ENCODE measurements at regions not wholly inside any gene's neighbourhood (a gene's known extent, or its start where the extent isn't known, plus 50 kb on each side); places are given as distances from the start of the nearest gene placed in this dataset.
A peak's percentile ranks its signal among the peaks of the same experiment; 100 is the strongest.

GRCh38 chr1:219105893-219106292, 67.8 kb upstream of the LYPLAL1 start:
- DNase-seq = no peak

GRCh38 chr1:219109424-219110018, 64.2 kb upstream of the LYPLAL1 start:
- no peak for DNase-seq

GRCh38 chr1:219113261-219113660, 60.4 kb upstream of the LYPLAL1 start:
- DNase-seq = no peak

- DNase-seq = no peak
Observed at GRCh38 chr1:219114014-219114413, 59.7 kb upstream of the LYPLAL1 start.

- no peak for DNase-seq
Observed at GRCh38 chr1:219119839-219120238, 53.8 kb upstream of the LYPLAL1 start.

GRCh38 chr1:219120624-219121544, 52.8 kb upstream of the LYPLAL1 start:
- DNase-seq = peak; percentile 87

GRCh38 chr1:219121679-219122078, 52.0 kb upstream of the LYPLAL1 start:
- DNase-seq = peak; percentile 51

GRCh38 chr1:219123036-219123435, 50.6 kb upstream of the LYPLAL1 start:
- DNase-seq = peak; percentile 44
